ENCODE measurements at regions not wholly inside any gene's neighbourhood (a gene's known extent, or its start where the extent isn't known, plus 50 kb on each side); places are given as distances from the start of the nearest gene placed in this dataset.

- no peak for TF ChIP-seq CTCF (IDR thresholded peaks at IDR 0.05; ENCODE audit: extremely low read depth, insufficient read depth, missing control alignments)
- no peak for DNase-seq (ENCODE audit: low spot score)
- in situ Hi-C loops (cut with MboI; ENCODE audit: low pct_unique_long_range_greater_than_20kb, low sequenced_read_pairs, unreplicated experiment): no loop called here
Observed at GRCh38 chr5:174601946-174602345, 122.4 kb upstream of the MSX2 start.

GRCh38 chr5:174606153-174606552 lies 118.2 kb upstream of the MSX2 start:
- no peak for TF ChIP-seq CTCF (IDR thresholded peaks at IDR 0.05; ENCODE audit: extremely low read depth, insufficient read depth, missing control alignments)
- in situ Hi-C loops (cut with MboI; ENCODE audit: low pct_unique_long_range_greater_than_20kb, low sequenced_read_pairs, unreplicated experiment): no loop called here
- DNase-seq (ENCODE audit: low spot score): no peak

- TF ChIP-seq CTCF (IDR thresholded peaks at IDR 0.05; ENCODE audit: extremely low read depth, insufficient read depth, missing control alignments): no peak
- in situ Hi-C loops (cut with MboI; ENCODE audit: low pct_unique_long_range_greater_than_20kb, low sequenced_read_pairs, unreplicated experiment): no loop called here
- DNase-seq (ENCODE audit: low spot score): no peak
Observed at GRCh38 chr5:174606646-174607045, 117.7 kb upstream of the MSX2 start.

GRCh38 chr5:174607205-174607604 lies 117.2 kb upstream of the MSX2 start:
- no peak for TF ChIP-seq CTCF (IDR thresholded peaks at IDR 0.05; ENCODE audit: extremely low read depth, insufficient read depth, missing control alignments)
- DNase-seq (ENCODE audit: low spot score): no peak
- in situ Hi-C loops (cut with MboI; ENCODE audit: low pct_unique_long_range_greater_than_20kb, low sequenced_read_pairs, unreplicated experiment): no loop called here

- no peak for TF ChIP-seq CTCF (IDR thresholded peaks at IDR 0.05; ENCODE audit: extremely low read depth, insufficient read depth, missing control alignments)
- no peak for DNase-seq (ENCODE audit: low spot score)
- in situ Hi-C loops (cut with MboI; ENCODE audit: low pct_unique_long_range_greater_than_20kb, low sequenced_read_pairs, unreplicated experiment): no loop called here
Observed at GRCh38 chr5:174607916-174608315, 116.5 kb upstream of the MSX2 start.

GRCh38 chr5:174608631-174609097 lies 115.7 kb upstream of the MSX2 start:
- DNase-seq (ENCODE audit: low spot score): no peak
- in situ Hi-C loops (cut with MboI; ENCODE audit: low pct_unique_long_range_greater_than_20kb, low sequenced_read_pairs, unreplicated experiment): no loop called here
- TF ChIP-seq CTCF (IDR thresholded peaks at IDR 0.05; ENCODE audit: extremely low read depth, insufficient read depth, missing control alignments): no peak

- no peak for TF ChIP-seq CTCF (IDR thresholded peaks at IDR 0.05; ENCODE audit: extremely low read depth, insufficient read depth, missing control alignments)
- DNase-seq (ENCODE audit: low spot score): no peak
- in situ Hi-C loops (cut with MboI; ENCODE audit: low pct_unique_long_range_greater_than_20kb, low sequenced_read_pairs, unreplicated experiment): no loop called here
Observed at GRCh38 chr5:174609116-174609515, 115.3 kb upstream of the MSX2 start.
